ENCODE measurements at regions not wholly inside any gene's neighbourhood (a gene's known extent, or its start where the extent isn't known, plus 50 kb on each side); places are given as distances from the start of the nearest gene placed in this dataset.
"Not testable (repeated sequence)": the region's sequence is repeated elsewhere in the genome, so short reads cannot be mapped to it uniquely, and the experiment has no call there.

DNA sequence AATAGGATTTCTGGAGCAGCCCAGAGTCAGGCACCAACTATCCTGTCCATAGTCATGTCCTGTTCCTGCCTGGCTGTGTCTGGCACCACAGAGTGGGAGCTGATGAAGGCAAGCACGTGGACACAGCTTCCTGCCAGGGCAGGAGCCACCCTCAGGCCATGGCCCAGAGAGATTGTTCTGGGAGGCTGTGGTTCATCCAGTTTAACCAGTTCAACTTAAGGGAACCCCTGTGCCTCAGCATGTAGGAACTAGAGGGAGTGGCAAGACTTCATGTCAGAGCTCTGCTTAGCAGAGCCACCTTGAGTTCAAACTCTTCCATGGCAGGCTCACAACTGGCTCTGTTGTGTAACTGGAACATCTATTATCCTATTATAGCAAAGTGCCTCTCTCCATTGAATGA is 73.2 kb upstream of the NCKAP5 start:
- TF ChIP-seq, protein P1, sequence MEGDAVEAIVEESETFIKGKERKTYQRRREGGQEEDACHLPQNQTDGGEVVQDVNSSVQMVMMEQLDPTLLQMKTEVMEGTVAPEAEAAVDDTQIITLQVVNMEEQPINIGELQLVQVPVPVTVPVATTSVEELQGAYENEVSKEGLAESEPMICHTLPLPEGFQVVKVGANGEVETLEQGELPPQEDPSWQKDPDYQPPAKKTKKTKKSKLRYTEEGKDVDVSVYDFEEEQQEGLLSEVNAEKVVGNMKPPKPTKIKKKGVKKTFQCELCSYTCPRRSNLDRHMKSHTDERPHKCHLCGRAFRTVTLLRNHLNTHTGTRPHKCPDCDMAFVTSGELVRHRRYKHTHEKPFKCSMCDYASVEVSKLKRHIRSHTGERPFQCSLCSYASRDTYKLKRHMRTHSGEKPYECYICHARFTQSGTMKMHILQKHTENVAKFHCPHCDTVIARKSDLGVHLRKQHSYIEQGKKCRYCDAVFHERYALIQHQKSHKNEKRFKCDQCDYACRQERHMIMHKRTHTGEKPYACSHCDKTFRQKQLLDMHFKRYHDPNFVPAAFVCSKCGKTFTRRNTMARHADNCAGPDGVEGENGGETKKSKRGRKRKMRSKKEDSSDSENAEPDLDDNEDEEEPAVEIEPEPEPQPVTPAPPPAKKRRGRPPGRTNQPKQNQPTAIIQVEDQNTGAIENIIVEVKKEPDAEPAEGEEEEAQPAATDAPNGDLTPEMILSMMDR (IDR thresholded peaks at IDR 0.05; ENCODE audit: control insufficient read depth, insufficient read depth, low read depth, low read length, missing control alignments): no peak
- no peak overlapping the region for H3K4me3 ChIP-seq (ENCODE audit: control insufficient read depth, low read depth, low read length)
- DNase-seq (ENCODE audit: low read depth): no peak

- no peak overlapping the region for H3K4me3 ChIP-seq (ENCODE audit: control insufficient read depth, low read depth, low read length)
- TF ChIP-seq, protein P1 (IDR thresholded peaks at IDR 0.05; ENCODE audit: control insufficient read depth, insufficient read depth, low read depth, low read length, missing control alignments): no peak
- DNase-seq (ENCODE audit: low read depth): no peak
Observed at GRCh38 chr2:133641942-133642725, 73.9 kb upstream of the NCKAP5 start.

- TF ChIP-seq, protein P1 (IDR thresholded peaks at IDR 0.05; ENCODE audit: control insufficient read depth, insufficient read depth, low read depth, low read length, missing control alignments): no peak
- no peak overlapping the region for H3K4me3 ChIP-seq (ENCODE audit: control insufficient read depth, low read depth, low read length)
- no peak for DNase-seq (ENCODE audit: low read depth)
Observed at GRCh38 chr2:133642791-133643191, 74.5 kb upstream of the NCKAP5 start.

DNA sequence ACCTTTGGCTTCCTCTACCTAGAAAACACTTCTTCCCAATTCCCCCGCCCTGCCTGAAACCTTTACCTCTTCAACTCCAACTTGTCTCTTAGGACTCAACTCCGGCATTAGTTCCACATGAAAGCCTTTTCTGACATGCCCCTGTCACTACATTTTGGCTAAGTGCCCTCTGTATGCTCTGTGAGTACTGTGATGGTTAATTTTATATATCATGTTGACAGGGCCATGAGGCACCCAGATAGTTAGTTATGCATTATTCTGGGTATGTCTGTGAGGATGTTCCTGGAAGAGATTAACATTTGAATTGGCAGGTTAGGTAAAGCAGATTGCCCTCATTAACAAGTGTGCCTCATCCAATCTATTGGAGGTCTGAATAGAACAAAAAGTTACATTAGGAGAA is 75.6 kb upstream of the NCKAP5 start:
- TF ChIP-seq, protein P1 (IDR thresholded peaks at IDR 0.05; ENCODE audit: control insufficient read depth, insufficient read depth, low read depth, low read length, missing control alignments): no peak
- H3K4me3 ChIP-seq (ENCODE audit: control insufficient read depth, low read depth, low read length): no peak overlapping the region
- no peak for DNase-seq (ENCODE audit: low read depth)

DNA sequence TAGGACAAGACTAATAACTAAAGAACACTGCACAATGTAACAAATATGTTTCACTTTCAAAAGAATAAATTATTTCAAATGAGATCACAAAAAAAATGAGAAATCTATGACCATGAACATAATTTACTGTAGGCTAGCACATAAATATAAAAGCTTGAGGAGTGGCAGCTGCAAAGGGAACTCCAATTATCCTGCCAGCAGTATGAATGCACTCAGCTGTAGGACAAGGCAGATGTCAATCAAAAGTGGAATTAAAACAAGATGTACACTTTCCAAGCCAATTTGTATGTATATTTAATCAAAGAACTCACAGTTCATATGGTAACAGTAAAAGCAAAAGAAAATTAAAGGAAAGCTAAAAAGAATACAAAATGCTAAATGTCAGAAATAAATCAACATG is 76.6 kb upstream of the NCKAP5 start:
- DNase-seq (ENCODE audit: low read depth): no peak
- no peak overlapping the region for H3K4me3 ChIP-seq (ENCODE audit: control insufficient read depth, low read depth, low read length)
- TF ChIP-seq, protein P1 (IDR thresholded peaks at IDR 0.05; ENCODE audit: control insufficient read depth, insufficient read depth, low read depth, low read length, missing control alignments): no peak

- DNase-seq (ENCODE audit: low read depth); H3K4me3 ChIP-seq (ENCODE audit: control insufficient read depth, low read depth, low read length): not testable (repeated sequence)
Observed at GRCh38 chr2:133647386-133647785, 79.1 kb upstream of the NCKAP5 start.

DNA sequence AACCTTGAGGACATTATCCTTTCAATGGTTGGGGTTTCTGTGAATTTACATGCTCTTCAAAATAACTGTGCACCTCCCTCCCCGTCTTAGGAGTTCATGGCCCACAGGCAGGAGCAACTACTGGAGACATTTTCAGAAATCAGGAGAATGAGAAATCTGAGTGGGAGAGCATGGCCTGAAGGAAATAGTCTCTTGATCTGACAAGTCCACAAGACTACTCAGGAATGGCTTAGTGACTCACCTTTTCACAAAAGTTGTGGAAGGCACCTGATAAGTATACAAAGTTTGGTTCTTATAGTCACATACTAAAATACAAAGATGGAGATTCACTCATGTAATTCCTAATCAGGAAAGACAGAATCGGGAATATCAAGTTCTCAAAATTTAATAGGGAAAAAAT is 83.6 kb upstream of the NCKAP5 start:
- H3K4me3 ChIP-seq (ENCODE audit: control insufficient read depth, low read depth, low read length): no peak overlapping the region
- TF ChIP-seq, protein P1 (IDR thresholded peaks at IDR 0.05; ENCODE audit: control insufficient read depth, insufficient read depth, low read depth, low read length, missing control alignments): no peak
- DNase-seq (ENCODE audit: low read depth): no peak

Data from AG09309 (cell line).